HCT116 (cell line): ENCODE measurements at regions not wholly inside any gene's neighbourhood (a gene's known extent, or its start where the extent isn't known, plus 50 kb on each side); places are given as distances from the start of the nearest gene placed in this dataset.

Source experiments
- CEBPB ChIP-seq: IDR thresholded peaks from 2 replicates; pipeline ENCODE4 v1.6.1; 2012; ENCODE audit warnings: low read depth
- EZH2phosphoT487 ChIP-seq: fragments of 200-600 bp; IDR thresholded peaks from 2 replicates; pipeline ENCODE4 v1.6.1; 2018; ENCODE audit warnings: antibody characterized with exemption, borderline replicate concordance
- POLR2AphosphoS5 ChIP-seq: IDR thresholded peaks from 2 replicates; pipeline ENCODE4 v1.6.1; 2011; ENCODE audit warnings: mild to moderate bottlenecking, low read depth, low read length, moderate library complexity

DNA sequence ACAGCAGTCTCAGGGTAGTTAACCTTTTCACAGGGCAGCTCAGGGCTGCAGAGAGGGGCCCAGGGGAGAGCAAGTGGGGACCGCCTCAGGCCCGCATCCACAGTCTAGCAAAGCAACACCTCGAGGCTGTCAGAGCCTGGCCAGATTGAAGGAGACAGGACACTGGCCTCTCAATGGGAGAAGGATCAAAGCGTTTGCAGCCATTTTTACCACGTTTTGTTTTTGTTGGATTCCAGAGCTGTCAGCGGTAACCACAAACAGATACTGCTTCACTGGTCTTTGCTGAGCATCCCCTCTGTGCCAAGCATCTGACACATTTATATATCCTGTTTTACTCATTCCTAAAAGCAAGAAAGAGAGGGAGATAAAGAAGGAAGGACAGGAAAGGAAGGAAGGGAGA lies 153.8 kb downstream of the SHQ1 start:
- no peak for TF ChIP-seq EZH2phosphoT487
- no peak for TF ChIP-seq POLR2AphosphoS5
- no peak for TF ChIP-seq CEBPB
